ENCODE measurements at regions not wholly inside any gene's neighbourhood (a gene's known extent, or its start where the extent isn't known, plus 50 kb on each side); places are given as distances from the start of the nearest gene placed in this dataset.

- 57 to 75% methylated on average over 4 of the region's 4 CpGs for WGBS, 2 donors
- H3K9me3 ChIP-seq = no peaks in the 10 kb centered on the region
Observed at GRCh38 chr7:67387851-67388250, 391.2 kb downstream of the TYW1 start.

GRCh38 chr7:67391168-67391567 is 394.5 kb downstream of the TYW1 start:
- intact Hi-C loops (cut with DNase I) = no loop called here
- Histone ChIP-seq H3K4me3 (no peak overlapping the region), H3K4me1 (peaks cover 0 to 7% (median 3%) of the 10 kb centered on the region in 4 donors), H3K36me3 (no peaks in the 10 kb centered on the region), H3K27ac (no peak overlapping the region), H3K9me3 (no peaks in the 10 kb centered on the region), H3K27me3 (no peaks in the 10 kb centered on the region)
- WGBS, 2 donors = 83% methylated on average over 19 of the region's 19 CpGs
- no peak for TF ChIP-seq POLR2AphosphoS5 (IDR thresholded peaks at IDR 0.05)
- TF ChIP-seq EP300 (IDR thresholded peaks at IDR 0.05) = no peak
- TF ChIP-seq POLR2A (IDR thresholded peaks at IDR 0.05) = no peak
- no peak for TF ChIP-seq CTCF (IDR thresholded peaks at IDR 0.05)
- no peak for DNase-seq

More at GRCh38 chr7:67387851-67388250, 391.2 kb downstream of the TYW1 start:
- Histone ChIP-seq H3K27ac (no peak overlapping the region), H3K36me3 (no peaks in the 10 kb centered on the region), H3K4me1 (no peaks in the 10 kb centered on the region), H3K4me3 (no peak overlapping the region), H3K27me3 (no peaks in the 10 kb centered on the region)
- intact Hi-C loops (cut with DNase I) = no loop called here
- DNase-seq = no peak
- TF ChIP-seq POLR2AphosphoS5 (IDR thresholded peaks at IDR 0.05) (no peak), POLR2A (IDR thresholded peaks at IDR 0.05) (no peak), EP300 (IDR thresholded peaks at IDR 0.05) (no peak), CTCF (IDR thresholded peaks at IDR 0.05) (no peak)

GRCh38 chr7:67392596-67393438 is 396.2 kb downstream of the TYW1 start:
- Histone ChIP-seq H3K27ac (no peak overlapping the region), H3K27me3 (no peaks in the 10 kb centered on the region), H3K4me3 (no peak overlapping the region), H3K4me1 (peaks cover 0 to 7% (median 3%) of the 10 kb centered on the region in 4 donors), H3K9me3 (no peaks in the 10 kb centered on the region), H3K36me3 (no peaks in the 10 kb centered on the region)
- 70 to 74% methylated on average over 16 of the region's 16 CpGs for WGBS, 2 donors
- no peak for TF ChIP-seq CTCF (IDR thresholded peaks at IDR 0.05)
- no peak for TF ChIP-seq EP300 (IDR thresholded peaks at IDR 0.05)
- intact Hi-C loops (cut with DNase I) = no loop called here
- DNase-seq = no peak

GRCh38 chr7:67393903-67394302 is 397.3 kb downstream of the TYW1 start:
- H3K27me3 ChIP-seq = no peaks in the 10 kb centered on the region
- H3K27ac ChIP-seq = no peak overlapping the region
- DNase-seq = no peak
- H3K4me3 ChIP-seq = no peak overlapping the region
- intact Hi-C loops (cut with DNase I) = no loop called here
- WGBS, 2 donors = 55 to 71% methylated on average over 1 of the region's 1 CpG
- peaks cover 0 to 3% (median 0%) of the 10 kb centered on the region in 4 donors for H3K9me3 ChIP-seq
- H3K36me3 ChIP-seq = no peaks in the 10 kb centered on the region
- peaks cover 0 to 7% (median 3%) of the 10 kb centered on the region in 4 donors for H3K4me1 ChIP-seq
- TF ChIP-seq POLR2A (IDR thresholded peaks at IDR 0.05) (no peak), CTCF (IDR thresholded peaks at IDR 0.05) (no peak), POLR2AphosphoS5 (IDR thresholded peaks at IDR 0.05) (no peak), EP300 (IDR thresholded peaks at IDR 0.05) (no peak)
